ENCODE measurements at regions not wholly inside any gene's neighbourhood (a gene's known extent, or its start where the extent isn't known, plus 50 kb on each side); places are given as distances from the start of the nearest gene placed in this dataset.
A peak's percentile ranks its signal among the peaks of the same experiment; 100 is the strongest.

GRCh38 chr21:15592271-15592860 is 137.4 kb upstream of the USP25 start:
- H4K20me1 ChIP-seq (replicated peaks; ENCODE audit: insufficient read depth): no peaks in the 10 kb centered on the region
- Mint-ChIP-seq H3K36me3 (ENCODE audit: low read depth) (no peaks in the 10 kb centered on the region), H3K9me3 (no peaks in the 10 kb centered on the region; the same call in 2 of the 3 replicates), H3K27ac (no peak overlapping the region), H3K27me3 (ENCODE audit: insufficient read depth, low read depth, poor library complexity) (no peaks in the 10 kb centered on the region), H3K4me3 (no peak overlapping the region), H3K4me1 (no peaks in the 10 kb centered on the region)
- peak; percentile 35 for DNase-seq (ENCODE audit: low spot score)
- no peaks in the 10 kb centered on the region for H3K79me2 ChIP-seq (replicated peaks; ENCODE audit: insufficient read depth)
- H3K4me2 ChIP-seq: no peak overlapping the region
- no peaks in the 10 kb centered on the region for H3F3A ChIP-seq (replicated peaks; ENCODE audit: low read depth)
- peak; percentile 61 to 86 for TF ChIP-seq CTCF (conservative IDR thresholded peaks at IDR 0.05; ENCODE audit: low read depth in 2 of 2)
- TF ChIP-seq ZNF114 (CRISPR knock-in tag; IDR thresholded peaks at IDR 0.05): no peak
- no peak overlapping the region for H3K27ac ChIP-seq (ENCODE audit: low read depth)
- H3K27me3 ChIP-seq (ENCODE audit: insufficient read depth): no peaks in the 10 kb centered on the region
- H2AFZ ChIP-seq: no peak overlapping the region
- no peaks in the 10 kb centered on the region; the same call in 1 of the 2 replicates for H3K9me2 ChIP-seq (ENCODE audit: insufficient read depth)
- no peaks in the 10 kb centered on the region for H3K4me1 ChIP-seq (ENCODE audit: insufficient read depth)
- no peaks in the 10 kb centered on the region for H3K36me3 ChIP-seq (ENCODE audit: insufficient read depth)
- ATAC-seq: no peak
- H3K4me3 ChIP-seq: no peak overlapping the region

GRCh38 chr21:15592957-15593356 is 136.8 kb upstream of the USP25 start:
- no peaks in the 10 kb centered on the region for H3K4me1 ChIP-seq (ENCODE audit: insufficient read depth)
- no peak overlapping the region for H3K4me3 Mint-ChIP-seq
- H3K9me2 ChIP-seq (ENCODE audit: insufficient read depth): no peaks in the 10 kb centered on the region; the same call in 1 of the 2 replicates
- no peaks in the 10 kb centered on the region; the same call in 2 of the 3 replicates for H3K9me3 Mint-ChIP-seq
- no peak overlapping the region for H3K4me3 ChIP-seq
- DNase-seq (ENCODE audit: low spot score): no peak
- H3K27ac Mint-ChIP-seq: no peak overlapping the region
- no peaks in the 10 kb centered on the region for H3K27me3 Mint-ChIP-seq (ENCODE audit: insufficient read depth, low read depth, poor library complexity)
- H2AFZ ChIP-seq: no peak overlapping the region
- no peaks in the 10 kb centered on the region for H3K4me1 Mint-ChIP-seq
- H3K79me2 ChIP-seq (replicated peaks; ENCODE audit: insufficient read depth): no peaks in the 10 kb centered on the region
- no peaks in the 10 kb centered on the region for H3K27me3 ChIP-seq (ENCODE audit: insufficient read depth)
- no peak overlapping the region for H3K4me2 ChIP-seq
- no peaks in the 10 kb centered on the region for H3K36me3 Mint-ChIP-seq (ENCODE audit: low read depth)
- no peaks in the 10 kb centered on the region for H3F3A ChIP-seq (replicated peaks; ENCODE audit: low read depth)
- no peak for ATAC-seq
- H4K20me1 ChIP-seq (replicated peaks; ENCODE audit: insufficient read depth): no peaks in the 10 kb centered on the region
- no peaks in the 10 kb centered on the region for H3K36me3 ChIP-seq (ENCODE audit: insufficient read depth)
- no peak overlapping the region for H3K27ac ChIP-seq (ENCODE audit: low read depth)
- no peak for TF ChIP-seq POLR2AphosphoS5 (IDR thresholded peaks at IDR 0.05; ENCODE audit: low read depth)
- TF ChIP-seq JUNB (IDR thresholded peaks at IDR 0.05; ENCODE audit: unreplicated experiment): no peak
- no peak for TF ChIP-seq ZNF331 (CRISPR knock-in tag; IDR thresholded peaks at IDR 0.05; ENCODE audit: low read depth)
- TF ChIP-seq REST (IDR thresholded peaks at IDR 0.05; ENCODE audit: unreplicated experiment): no peak
- TF ChIP-seq, protein P1, sequence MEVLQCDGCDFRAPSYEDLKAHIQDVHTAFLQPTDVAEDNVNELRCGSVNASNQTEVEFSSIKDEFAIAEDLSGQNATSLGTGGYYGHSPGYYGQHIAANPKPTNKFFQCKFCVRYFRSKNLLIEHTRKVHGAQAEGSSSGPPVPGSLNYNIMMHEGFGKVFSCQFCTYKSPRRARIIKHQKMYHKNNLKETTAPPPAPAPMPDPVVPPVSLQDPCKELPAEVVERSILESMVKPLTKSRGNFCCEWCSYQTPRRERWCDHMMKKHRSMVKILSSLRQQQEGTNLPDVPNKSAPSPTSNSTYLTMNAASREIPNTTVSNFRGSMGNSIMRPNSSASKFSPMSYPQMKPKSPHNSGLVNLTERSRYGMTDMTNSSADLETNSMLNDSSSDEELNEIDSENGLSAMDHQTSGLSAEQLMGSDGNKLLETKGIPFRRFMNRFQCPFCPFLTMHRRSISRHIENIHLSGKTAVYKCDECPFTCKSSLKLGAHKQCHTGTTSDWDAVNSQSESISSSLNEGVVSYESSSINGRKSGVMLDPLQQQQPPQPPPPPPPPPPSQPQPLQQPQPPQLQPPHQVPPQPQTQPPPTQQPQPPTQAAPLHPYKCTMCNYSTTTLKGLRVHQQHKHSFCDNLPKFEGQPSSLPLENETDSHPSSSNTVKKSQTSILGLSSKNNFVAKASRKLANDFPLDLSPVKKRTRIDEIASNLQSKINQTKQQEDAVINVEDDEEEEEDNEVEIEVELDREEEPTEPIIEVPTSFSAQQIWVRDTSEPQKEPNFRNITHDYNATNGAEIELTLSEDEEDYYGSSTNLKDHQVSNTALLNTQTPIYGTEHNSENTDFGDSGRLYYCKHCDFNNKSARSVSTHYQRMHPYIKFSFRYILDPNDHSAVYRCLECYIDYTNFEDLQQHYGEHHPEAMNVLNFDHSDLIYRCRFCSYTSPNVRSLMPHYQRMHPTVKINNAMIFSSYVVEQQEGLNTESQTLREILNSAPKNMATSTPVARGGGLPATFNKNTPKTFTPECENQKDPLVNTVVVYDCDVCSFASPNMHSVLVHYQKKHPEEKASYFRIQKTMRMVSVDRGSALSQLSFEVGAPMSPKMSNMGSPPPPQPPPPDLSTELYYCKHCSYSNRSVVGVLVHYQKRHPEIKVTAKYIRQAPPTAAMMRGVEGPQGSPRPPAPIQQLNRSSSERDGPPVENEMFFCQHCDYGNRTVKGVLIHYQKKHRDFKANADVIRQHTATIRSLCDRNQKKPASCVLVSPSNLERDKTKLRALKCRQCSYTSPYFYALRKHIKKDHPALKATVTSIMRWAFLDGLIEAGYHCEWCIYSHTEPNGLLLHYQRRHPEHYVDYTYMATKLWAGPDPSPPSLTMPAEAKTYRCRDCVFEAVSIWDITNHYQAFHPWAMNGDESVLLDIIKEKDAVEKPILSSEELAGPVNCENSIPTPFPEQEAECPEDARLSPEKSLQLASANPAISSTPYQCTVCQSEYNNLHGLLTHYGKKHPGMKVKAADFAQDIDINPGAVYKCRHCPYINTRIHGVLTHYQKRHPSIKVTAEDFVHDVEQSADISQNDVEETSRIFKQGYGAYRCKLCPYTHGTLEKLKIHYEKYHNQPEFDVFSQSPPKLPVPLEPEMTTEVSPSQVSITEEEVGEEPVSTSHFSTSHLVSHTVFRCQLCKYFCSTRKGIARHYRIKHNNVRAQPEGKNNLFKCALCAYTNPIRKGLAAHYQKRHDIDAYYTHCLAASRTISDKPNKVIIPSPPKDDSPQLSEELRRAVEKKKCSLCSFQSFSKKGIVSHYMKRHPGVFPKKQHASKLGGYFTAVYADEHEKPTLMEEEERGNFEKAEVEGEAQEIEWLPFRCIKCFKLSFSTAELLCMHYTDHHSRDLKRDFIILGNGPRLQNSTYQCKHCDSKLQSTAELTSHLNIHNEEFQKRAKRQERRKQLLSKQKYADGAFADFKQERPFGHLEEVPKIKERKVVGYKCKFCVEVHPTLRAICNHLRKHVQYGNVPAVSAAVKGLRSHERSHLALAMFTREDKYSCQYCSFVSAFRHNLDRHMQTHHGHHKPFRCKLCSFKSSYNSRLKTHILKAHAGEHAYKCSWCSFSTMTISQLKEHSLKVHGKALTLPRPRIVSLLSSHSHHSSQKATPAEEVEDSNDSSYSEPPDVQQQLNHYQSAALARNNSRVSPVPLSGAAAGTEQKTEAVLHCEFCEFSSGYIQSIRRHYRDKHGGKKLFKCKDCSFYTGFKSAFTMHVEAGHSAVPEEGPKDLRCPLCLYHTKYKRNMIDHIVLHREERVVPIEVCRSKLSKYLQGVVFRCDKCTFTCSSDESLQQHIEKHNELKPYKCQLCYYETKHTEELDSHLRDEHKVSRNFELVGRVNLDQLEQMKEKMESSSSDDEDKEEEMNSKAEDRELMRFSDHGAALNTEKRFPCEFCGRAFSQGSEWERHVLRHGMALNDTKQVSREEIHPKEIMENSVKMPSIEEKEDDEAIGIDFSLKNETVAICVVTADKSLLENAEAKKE (CRISPR knock-in tag; IDR thresholded peaks at IDR 0.05): no peak
- no peak for TF ChIP-seq EZH2phosphoT487 (IDR thresholded peaks at IDR 0.05; ENCODE audit: unreplicated experiment)
- no peak for TF ChIP-seq NANOG (IDR thresholded peaks at IDR 0.05; ENCODE audit: borderline replicate concordance)

All from GM23338 (cell line).